HG02943 (cell line): ENCODE measurements at regions not wholly inside any gene's neighbourhood (a gene's known extent, or its start where the extent isn't known, plus 50 kb on each side); places are given as distances from the start of the nearest gene placed in this dataset.

Experiments used
- ATAC-seq: cut with Tn5 transposase; IDR thresholded peaks from one replicate; pipeline ENCODE4 v1.9.1; 2021; ENCODE audit warnings: mild to moderate bottlenecking, low read depth, moderate library complexity; ENCODE audit not compliant: unreplicated experiment

DNA sequence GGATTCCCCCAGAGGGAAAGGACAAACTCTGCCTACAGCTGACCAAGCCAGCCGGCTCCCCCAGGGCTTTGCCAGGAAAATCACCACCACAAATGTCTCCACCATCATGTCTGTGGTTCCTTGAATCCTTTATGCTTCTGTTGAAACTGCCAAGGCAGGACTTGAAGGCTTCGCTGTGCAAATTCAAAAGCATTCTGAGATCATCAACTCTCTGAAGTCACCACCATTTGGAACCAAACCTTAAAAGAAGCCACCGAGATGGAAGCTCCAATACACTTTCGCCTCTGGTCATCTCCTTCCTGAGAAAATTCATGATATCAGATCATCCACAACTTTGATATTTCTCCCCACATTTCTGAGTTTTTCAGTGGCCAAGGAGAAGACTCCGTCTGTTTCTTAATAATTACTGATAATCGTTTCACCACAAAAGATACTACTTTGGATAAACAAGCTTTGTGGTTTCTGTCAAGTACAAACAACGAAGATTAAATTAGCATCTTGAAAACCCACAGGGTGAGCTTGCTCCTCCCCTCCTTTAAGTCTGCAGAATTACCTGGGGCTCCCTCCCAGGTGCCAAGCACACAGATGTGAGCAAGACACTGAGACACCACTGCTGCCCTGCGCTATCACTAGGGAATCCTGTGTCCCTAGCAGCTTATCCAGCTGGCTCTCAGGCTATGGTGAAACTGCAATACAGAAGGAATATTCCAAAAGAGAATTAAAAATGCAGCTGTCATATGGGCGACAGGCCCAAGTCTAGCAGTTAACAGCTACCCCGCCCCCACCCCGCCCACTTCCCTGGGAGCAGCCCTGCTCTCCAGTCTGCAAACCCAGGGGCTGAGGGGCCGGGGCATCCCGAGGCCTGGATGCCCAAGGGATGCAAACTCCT lies 125.0 kb upstream of the TBL1X start:
- ATAC-seq: no peak

DNA sequence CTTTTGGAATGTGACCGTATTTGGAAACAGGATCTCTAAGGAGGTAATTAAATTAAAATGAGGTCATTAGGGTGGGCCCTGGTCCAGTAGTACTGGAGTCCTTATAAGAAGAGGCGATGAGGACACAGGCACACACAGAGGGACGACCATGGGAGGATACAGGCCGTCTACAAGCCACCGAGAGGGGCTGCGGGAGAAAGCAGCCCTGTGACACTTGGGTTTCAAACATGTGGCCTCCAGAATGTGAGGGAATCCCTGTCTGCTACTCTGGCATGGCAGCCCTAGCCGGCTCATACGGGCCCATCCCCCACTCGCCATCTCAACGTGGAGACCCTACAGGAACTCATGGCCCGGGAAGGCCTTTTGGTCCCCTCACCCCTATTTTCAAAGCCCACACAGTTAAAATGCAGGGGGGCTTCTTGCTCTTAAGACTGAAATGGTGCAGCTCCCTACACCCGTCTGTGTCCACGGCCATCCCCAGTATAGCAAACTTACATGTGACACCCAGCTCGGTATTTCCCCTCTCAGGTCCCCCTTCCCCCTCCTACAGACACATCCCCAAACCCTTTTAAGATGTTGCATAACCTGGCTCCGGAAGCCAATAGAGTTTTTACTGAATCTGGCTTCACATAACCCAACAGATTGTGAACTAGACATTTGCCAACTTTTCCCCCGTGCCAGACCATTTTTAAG lies 124.1 kb upstream of the TBL1X start:
- no peak for ATAC-seq

DNA sequence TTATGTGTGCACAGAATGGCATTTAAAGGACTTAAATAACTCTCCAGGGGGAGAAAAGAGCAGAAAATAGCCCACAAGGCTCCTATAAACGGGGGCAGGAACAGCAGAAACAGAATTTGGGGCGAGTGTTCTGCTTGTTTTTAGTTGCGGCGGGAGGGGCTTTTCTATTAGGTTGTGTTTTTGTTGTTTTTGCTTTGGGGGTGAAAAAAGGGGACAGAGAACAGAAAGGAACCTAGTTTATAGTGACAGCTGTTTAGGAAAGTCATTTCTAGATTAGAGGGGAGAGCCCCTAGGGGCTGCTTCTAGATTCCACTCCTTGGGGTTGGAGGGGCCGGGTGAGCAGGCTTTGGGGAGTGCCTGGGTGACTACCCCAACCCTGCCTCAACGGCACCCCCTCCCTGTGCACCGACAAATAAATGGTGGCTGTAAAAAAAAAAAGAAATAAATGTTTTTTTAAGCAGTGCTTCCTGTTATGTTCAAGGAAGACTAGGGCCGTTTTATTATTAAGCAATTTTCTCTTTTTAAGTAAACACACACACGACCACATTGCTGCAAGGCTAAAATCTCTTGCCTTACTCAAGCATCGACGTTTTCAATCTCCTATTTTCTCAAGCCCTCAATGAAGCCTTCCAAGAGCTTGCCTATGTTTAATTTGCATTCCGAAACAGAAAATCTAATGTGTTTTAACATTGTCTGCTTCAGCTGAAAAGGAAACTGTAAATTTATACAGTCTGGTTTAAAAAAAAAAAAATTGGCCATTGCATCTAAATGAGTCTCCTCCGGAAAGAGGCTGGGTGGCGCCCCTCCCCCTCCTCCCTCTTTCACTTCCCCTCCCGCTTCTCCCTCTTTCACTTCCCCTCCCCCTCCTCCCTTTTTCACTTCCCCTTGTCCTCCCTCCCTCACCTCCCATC lies 123.3 kb upstream of the TBL1X start:
- ATAC-seq: peak; percentile 79

DNA sequence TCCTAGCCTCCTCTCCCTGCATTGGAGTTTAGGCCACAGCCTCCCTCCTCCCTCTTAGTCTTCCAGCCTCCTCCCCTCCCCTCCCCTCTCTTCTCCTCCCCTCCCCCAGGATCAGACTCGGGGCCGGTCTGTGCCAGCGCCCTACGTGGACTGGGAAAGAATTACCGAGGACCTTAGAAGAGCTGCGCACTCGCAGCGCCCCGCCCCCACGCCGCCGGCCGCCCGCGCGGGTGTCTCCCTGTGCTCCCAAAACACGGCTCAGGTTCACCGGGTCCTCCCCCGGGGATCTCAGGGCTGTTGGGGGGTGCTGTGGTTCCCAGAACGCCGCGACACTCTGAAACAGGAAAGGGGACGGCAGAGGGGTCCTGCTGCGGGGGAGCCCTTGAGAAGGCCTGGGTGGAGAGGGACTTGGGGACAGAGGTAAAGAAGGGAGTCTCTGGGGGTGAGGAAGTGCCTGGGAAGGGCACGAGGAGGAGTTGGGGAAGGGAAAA lies 122.3 kb upstream of the TBL1X start:
- ATAC-seq: no peak

DNA sequence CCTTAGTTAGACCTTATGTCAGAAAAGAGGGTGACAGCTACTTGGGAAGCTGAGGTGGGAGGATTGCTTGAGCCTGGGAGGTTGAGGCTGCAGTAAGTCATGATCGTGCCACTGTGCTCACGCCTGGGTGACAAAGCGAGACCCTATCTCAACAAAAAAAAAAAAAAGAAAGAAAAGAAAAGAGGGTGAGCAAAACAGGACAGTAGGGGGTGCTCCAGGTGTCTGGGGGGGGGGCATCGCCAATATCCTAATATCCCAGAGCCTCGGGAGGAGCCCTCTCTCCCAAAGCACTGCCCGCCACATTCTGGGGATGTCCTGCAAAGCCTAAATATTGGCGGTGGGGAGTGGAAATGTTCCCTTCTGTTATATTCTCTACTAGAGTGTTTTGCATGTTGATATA lies 120.9 kb upstream of the TBL1X start:
- ATAC-seq: no peak

DNA sequence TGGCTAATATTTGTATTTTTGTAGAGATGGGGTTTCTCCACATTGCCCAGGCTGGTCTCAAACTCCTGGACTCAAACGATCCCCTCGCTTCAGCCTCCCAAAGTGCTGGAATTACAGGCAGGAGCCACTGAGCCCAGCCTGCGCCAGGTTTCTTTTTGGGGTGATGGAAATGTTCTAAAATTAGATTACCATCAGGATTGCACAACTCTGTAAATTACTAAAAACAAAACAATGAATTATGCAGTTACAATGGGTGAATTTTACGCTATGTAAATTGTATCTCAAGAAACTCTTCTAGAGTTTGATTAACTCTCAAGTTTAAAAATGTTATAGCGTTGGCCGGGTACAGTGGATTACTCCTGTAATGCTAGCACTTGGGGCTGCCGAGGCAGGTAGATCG lies 118.9 kb upstream of the TBL1X start:
- ATAC-seq: no peak

DNA sequence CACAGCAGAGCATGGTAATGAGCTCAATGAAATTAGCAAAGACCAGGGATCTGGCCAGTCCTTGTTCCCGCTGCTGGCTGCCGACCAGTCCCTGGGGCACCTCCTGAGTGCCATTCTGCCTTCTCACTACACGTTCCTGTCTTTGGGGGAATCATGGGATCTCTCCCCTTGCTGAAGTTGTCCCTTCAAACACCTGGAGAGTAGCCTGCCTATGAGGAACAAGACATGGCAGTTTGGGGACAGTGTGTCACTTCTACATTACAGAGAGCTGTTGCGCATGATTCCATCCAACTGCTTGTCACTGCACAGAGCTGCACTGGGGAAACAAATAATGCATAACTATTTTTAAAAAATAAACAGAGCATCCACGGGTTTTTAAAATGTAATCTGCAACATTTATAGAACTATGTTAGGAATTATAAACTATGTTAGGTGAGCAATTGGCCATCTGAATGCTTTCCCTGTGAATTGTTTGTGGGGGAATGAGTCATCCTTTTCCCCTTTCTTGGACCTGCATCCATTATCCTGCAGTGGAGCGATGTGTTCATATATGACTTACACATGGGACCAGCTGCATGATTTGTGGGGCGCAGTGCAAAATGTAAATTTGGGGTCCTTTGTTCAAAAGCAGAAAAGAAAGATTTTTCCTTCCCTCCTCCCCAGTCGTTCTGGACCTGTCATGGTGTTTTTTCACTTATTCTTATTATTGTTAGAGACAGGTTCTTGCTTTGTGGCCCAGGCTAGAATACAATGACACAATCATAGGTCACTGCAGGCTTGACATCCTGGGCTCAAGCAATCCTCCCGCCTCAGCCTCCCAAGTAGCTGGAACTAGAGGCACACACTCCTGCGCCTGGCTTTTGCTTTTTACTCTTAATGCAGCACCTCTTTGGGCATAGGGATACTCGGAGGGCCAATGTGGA lies 115.0 kb upstream of the TBL1X start:
- ATAC-seq: no peak

DNA sequence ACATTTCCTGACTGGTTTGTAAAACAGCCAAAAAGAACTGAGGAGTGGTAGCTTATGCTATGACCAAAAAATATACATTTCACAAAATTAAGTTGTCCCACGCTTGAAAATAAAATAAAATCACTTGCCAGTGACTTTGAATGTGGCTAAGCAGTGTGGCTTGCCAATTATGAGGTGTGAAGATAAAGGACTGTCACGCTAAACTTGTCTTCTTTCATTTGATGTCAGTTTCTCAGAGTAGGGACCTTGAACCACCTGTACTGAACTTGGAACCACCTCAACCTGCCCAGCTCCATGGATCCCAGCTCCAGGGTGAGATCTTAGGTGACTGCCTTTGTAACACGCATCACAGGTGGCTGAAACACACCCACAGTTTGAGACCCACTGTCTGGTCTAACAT lies 113.7 kb upstream of the TBL1X start:
- no peak for ATAC-seq

DNA sequence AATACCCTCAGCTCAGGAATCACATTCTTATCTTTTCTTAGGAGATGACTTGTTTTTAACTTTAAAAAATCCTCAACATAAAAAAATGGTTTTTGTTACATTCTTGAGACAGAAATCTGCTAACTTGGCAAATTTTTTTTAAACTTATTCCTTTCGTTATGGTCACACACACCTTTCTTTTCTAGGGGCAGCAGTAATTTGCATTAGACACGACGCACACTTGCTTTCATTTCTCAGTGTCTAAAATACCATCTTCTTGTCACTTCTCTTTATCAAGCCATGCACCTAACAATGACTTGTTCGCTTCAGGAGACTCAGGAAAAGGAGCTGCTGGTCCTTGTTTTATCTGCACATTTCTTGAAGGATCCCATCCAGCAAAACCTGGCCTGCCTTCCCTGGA lies 112.6 kb upstream of the TBL1X start:
- ATAC-seq: peak; percentile 66

DNA sequence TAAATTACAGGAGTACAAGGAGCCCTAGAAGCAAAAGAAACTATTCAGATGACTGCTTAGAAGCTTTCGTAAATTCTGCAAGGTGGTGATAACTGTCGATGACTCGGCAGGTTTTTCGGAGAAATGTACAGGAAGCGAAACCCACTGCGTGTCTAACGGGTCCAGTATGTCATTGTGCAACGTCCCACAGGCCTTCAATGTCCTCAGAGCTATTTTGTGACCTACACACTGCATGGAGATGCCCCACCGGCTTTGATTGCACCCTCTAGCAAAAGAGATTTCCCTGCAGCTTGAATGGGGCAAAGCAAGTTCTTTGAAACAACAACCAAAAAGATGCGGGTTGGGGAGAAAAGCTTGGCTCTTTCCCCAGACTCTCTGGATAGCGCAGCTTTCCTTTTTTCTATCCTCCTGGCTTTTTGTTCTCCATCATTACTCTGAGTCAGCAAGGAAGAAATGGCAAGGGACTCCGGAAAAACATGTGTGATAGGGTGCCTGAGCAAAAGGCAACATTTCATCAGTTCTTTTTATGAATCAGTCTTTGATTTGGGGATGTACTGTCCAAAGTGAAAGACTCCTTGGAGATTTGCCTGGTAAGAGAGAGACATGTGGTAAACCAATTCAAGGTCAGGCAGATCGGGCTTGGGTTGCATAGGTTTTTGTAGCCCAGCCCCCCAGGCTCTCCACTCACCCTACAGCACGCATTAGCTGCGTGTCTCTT lies 112.0 kb upstream of the TBL1X start:
- ATAC-seq: peak; percentile 75

DNA sequence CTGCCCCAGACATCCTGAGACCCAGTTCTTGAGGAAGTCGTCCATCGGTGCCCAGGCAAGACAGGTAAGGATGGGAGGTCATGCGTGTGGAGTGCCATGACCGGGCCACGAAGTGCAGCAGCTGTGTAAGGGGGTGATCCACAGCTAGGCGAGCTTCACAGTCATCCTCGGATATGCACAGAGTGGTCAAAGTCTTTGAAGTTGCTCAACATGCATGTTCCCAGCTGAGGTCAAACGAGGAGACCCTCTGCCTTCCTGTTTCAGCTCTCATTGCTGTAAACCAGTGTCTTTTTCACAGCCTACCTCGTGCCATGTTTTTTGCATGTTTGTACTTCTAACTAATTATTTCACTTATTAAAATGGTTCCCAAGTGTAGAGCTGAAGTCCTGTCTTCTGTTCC lies 109.9 kb upstream of the TBL1X start:
- ATAC-seq: no peak

DNA sequence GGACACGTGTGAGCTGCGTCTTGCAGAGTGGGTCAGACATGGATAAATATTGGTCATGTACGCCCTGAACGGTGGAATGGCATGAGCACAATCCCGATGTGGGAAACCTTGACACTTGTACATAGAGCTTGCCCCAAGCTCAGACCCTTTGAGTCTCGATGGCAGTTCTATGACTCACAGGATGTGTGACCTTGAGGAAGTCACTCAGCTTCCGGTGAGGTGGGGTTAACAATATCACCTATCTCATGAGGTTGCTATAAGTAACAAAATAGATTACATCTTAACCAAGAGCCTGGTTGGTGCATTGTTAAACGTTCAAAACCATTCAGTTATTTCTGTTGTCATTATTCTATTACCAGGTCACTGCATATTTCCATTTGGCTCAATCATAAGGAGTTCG lies 109.1 kb upstream of the TBL1X start:
- ATAC-seq: no peak

DNA sequence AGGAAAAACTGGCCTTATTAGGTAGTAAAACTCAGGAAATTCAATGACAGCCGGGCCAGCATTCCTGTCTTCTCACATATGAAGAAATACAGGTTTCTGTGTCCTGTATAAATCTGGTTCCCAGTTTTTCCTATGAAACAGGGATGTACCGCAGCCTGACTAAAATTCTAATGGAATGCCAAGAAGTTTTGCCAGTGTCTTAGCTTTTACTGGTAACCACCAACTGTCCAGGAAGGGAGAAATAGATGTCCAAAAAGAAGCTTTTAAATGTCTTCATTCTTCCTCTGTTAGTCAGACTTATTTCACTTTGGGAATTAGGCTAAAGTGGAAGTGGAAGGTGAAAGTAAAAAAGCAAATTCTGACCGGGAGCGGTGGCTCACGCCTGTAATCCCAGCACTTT lies 108.0 kb upstream of the TBL1X start:
- ATAC-seq: no peak

DNA sequence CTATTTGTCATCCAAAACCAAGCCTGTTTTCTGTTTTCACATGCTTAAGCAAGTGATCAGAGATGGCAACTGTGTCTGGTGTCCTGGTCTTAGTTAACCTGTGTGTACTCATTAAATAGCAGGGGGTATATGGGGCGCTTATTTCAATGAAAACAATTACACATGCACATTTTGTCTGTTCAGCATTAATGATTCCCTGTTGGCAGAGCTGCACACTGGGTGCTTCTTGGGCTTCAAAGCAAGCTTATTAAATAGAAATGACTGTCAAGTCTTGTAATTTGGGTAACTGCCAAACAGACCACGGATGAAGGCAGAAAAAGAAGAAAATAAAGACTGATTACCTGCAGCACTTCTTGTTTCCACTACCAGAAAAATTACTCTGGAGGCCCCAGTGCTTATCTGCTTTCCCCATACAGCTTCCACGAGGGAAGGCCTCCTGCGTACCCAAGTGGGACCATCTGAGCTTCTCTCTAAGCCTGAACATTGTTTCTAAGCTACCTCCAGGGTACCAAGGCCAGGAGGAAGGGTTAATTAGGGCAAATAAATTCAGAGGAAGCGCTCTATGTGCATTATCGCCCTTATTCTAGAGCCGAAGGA lies 107.2 kb upstream of the TBL1X start:
- ATAC-seq: no peak

DNA sequence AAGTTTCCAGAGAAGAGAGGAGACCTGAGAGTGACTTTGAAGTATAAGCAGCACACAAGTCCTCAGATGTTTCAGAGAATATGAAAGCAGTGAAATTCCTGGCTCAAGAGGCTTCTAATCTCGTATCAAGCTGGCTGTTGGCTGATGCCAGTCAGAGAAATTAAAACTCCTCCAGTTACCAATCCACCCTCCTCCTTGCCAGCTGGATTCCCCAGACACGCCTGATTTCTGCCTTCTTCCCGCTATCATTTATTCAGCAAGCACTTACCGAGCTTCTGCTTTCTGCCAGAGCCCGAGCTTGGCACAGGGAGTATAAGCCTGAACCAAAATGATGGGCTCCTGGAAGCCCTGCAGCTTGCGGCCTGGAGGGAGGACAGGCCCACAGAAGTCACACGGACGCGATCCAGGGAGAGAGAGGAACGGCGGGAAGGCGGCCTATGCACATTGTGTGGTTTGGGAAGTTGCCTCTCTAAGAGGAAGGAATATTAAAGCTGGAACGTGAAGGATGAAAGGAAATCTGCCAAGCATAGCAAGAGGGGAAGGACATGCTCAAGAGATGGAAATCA lies 102.4 kb upstream of the TBL1X start:
- ATAC-seq: no peak

DNA sequence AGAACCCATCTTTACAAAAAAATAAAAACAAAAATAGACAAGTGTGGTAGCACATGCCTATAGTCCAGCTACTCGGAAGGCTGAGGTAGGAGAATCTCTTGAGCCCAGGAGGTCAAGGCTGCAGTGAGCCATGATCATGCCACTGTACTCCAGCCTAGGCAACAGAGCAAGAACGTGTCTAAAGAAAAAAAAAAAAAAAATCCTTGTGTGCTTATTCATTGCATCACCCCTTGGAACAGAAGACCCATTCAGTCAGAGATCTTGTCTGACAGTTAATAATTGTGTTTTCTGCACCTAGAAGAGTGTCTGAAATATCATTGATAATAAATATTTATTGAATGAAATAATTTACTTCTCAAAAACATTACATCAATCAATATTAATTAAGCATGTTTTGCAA lies 97.4 kb upstream of the TBL1X start:
- no peak for ATAC-seq

DNA sequence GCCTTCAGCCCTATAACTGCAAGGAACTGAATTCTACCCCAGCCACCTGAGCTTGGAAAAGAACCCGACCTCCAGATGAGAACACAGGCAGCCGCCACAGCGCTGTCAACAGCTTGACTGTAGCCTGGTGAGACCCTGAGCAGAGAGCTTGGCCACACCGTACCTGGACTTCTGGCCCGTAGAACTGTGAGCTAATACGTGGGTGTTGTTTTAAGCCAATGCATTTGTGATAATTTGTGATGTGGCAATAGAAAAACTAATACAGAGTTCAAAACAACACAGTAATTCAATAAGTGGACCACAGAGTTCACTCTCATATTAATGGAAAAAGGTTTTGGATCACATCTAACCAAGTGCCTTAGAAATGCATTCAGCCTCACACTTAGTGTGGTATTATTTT lies 96.6 kb upstream of the TBL1X start:
- no peak for ATAC-seq

DNA sequence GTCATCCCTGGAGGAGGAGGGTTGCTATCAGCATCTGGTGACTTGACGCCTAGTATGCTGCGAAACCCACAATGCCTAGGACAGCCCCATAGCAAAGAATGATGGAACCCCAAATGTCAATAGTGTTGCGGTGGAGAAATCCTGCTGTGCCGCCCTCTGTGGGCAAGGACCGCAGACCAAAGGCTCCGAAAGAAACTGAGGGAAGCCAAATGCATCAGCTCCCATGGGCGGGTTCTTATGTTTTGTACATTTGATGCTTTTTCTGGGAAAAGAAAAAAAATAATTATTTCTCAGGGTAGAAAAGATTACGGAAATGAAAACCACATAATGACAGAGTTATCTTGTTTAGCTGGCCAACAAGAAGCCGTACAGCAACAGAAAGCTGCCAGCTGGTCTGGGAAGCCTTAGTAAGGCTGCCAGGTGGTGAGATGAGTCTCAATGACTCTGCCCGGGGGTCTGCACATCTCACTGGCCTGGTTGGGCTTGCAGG lies 95.0 kb upstream of the TBL1X start:
- ATAC-seq: no peak
